IMR-90 (cell line): ENCODE measurements at regions not wholly inside any gene's neighbourhood (a gene's known extent, or its start where the extent isn't known, plus 50 kb on each side); places are given as distances from the start of the nearest gene placed in this dataset.

Source experiments
- ATAC-seq: fragments of 200-7000 bp; cut with Tn5 transposase; 2 replicates; pipeline ENCODE4 v1.9.1; 2020; ENCODE audit warnings: low read depth, mild to moderate bottlenecking, moderate library complexity
- BruUV-seq: library from RNA; stranded (reverse); fragments of 400-500 nt; replicated peaks from 2 replicates; lab custom pipeline; 2021; lab: Mats Ljungman, UMichigan
- CTCF ChIA-PET: fragments of 300-600 bp; formaldehyde crosslinking; extraction: SDS; loops from one replicate; lab custom pipeline; 2021; ENCODE audit warnings: antibody characterized with exemption; lab: Yijun Ruan, JAX
- POLR2A ChIA-PET: fragments of 300-600 bp; sonication (Branson Sonifier 250); formaldehyde crosslinking; loops from one replicate; lab custom pipeline; 2022; ENCODE audit warnings: antibody characterized with exemption; ENCODE audit not compliant: unreplicated experiment; lab: Charles Lee
- DNase-seq: peaks from one replicate; pipeline ENCODE4 v3.0.0; 2013
- H2AFZ ChIP-seq: replicated peaks from 2 replicates; pipeline ENCODE3; 2013; ENCODE audit warnings: low read length, mild to moderate bottlenecking; ENCODE audit not compliant: poor library complexity
- H2AK5ac ChIP-seq: 2 replicates; pipeline ENCODE4 v1.6.1; 2013; ENCODE audit warnings: low read depth, low read length, inconsistent platforms
- H2AK9ac ChIP-seq: replicated peaks from 2 replicates; pipeline ENCODE3; 2013; ENCODE audit warnings: mild to moderate bottlenecking, low read depth, low read length, moderate library complexity; ENCODE audit not compliant: poor library complexity
- H2BK120ac ChIP-seq: 2 replicates; pipeline ENCODE4 v1.6.1; 2013; ENCODE audit warnings: low read depth, low read length, inconsistent platforms
- H2BK15ac ChIP-seq: 3 replicates; pipeline ENCODE4 v1.6.1; 2013; ENCODE audit warnings: low read depth, low read length, inconsistent platforms
- H2BK20ac ChIP-seq: 2 replicates; pipeline ENCODE4 v1.6.1; 2013; ENCODE audit warnings: low read depth, mild to moderate bottlenecking, inconsistent platforms, low read length, moderate library complexity
- H2BK5ac ChIP-seq: 2 replicates; pipeline ENCODE4 v1.6.1; 2013; ENCODE audit warnings: mild to moderate bottlenecking, low read depth, low read length, inconsistent platforms; ENCODE audit not compliant: poor library complexity, severe bottlenecking
- H3K14ac ChIP-seq: replicated peaks from 2 replicates; pipeline ENCODE4 v1.6.1; 2013; ENCODE audit warnings: low read depth, low read length, inconsistent platforms
- H3K18ac ChIP-seq: 2 replicates; pipeline ENCODE4 v1.6.1; 2013; ENCODE audit warnings: low read depth, low read length, control low read depth
- H3K23ac ChIP-seq: 2 replicates; pipeline ENCODE4 v1.6.1; 2013; ENCODE audit warnings: low read depth, low read length, inconsistent platforms
- H3K27ac ChIP-seq: 2 replicates; pipeline ENCODE4 v1.5.1; 2013; ENCODE audit warnings: mild to moderate bottlenecking, control low read depth, low read length; ENCODE audit not compliant: insufficient read depth
- H3K27me3 ChIP-seq: 2 replicates; pipeline ENCODE4 v1.6.1; 2013; ENCODE audit warnings: low read length; ENCODE audit not compliant: control insufficient read depth, insufficient read depth
- H3K36me3 ChIP-seq: 2 replicates; pipeline ENCODE4 v1.6.1; 2013; ENCODE audit warnings: low read length, mixed read lengths; ENCODE audit not compliant: control insufficient read depth, insufficient read depth
- H3K4ac ChIP-seq: 2 replicates; pipeline ENCODE4 v1.6.1; 2013; ENCODE audit warnings: low read depth, low read length, inconsistent platforms
- H3K4me1 ChIP-seq: 2 replicates; pipeline ENCODE4 v1.6.1; 2013; ENCODE audit warnings: low read length, mixed read lengths; ENCODE audit not compliant: control insufficient read depth, insufficient read depth
- H3K4me2 ChIP-seq: 2 replicates; pipeline ENCODE4 v1.6.1; 2013; ENCODE audit warnings: low read depth, mild to moderate bottlenecking, control low read depth, low read length, moderate library complexity
- H3K4me3 ChIP-seq: 2 replicates; pipeline ENCODE4 v1.5.1; 2013; ENCODE audit warnings: low read depth, mild to moderate bottlenecking, control low read depth, low read length, moderate library complexity; ENCODE audit not compliant: insufficient read depth
- H3K56ac ChIP-seq: 2 replicates; pipeline ENCODE4 v1.6.1; 2013; ENCODE audit warnings: low read length, inconsistent platforms; ENCODE audit not compliant: insufficient read depth; ENCODE audit errors: extremely low read depth
- H3K79me1 ChIP-seq, 2 experiments: 2 replicates each; pipeline ENCODE4 v1.6.1; 2013; ENCODE audit warnings: low read length in 2 of 2, inconsistent platforms in 1 of 2, low read depth in 1 of 2
- H3K9ac ChIP-seq: 2 replicates; pipeline ENCODE4 v1.6.1; 2013; ENCODE audit warnings: low read depth, low read length, control low read depth
- H3K9me1 ChIP-seq: 2 replicates; pipeline ENCODE4 v1.6.1; 2013; ENCODE audit warnings: low read length, inconsistent platforms; ENCODE audit not compliant: insufficient read depth
- H3K9me3 ChIP-seq: 2 replicates; pipeline ENCODE4 v1.6.1; 2013; ENCODE audit warnings: low read length; ENCODE audit not compliant: control insufficient read depth, insufficient read depth
- H4K20me1 ChIP-seq: 2 replicates; pipeline ENCODE4 v1.6.1; 2013; ENCODE audit warnings: low read length, inconsistent platforms; ENCODE audit not compliant: insufficient read depth
- H4K5ac ChIP-seq: 2 replicates; pipeline ENCODE4 v1.6.1; 2013; ENCODE audit warnings: mild to moderate bottlenecking, low read depth, low read length, control low read depth
- H4K8ac ChIP-seq, 2 experiments: 2 replicates each; pipeline ENCODE4 v1.6.1; 2013; ENCODE audit warnings: low read depth in 2 of 2, low read length in 2 of 2, control low read depth in 1 of 2, inconsistent platforms in 1 of 2
- H4K91ac ChIP-seq: 2 replicates; pipeline ENCODE4 v1.6.1; 2013; ENCODE audit warnings: low read depth, low read length, inconsistent platforms; ENCODE audit not compliant: insufficient read depth
- BHLHE40 ChIP-seq: fragments of 150-350 bp; IDR thresholded peaks from 2 replicates; pipeline ENCODE4 v1.6.1; 2016; ENCODE audit warnings: mild to moderate bottlenecking, low read depth, low read length
- CEBPB ChIP-seq: IDR thresholded peaks from 2 replicates; pipeline ENCODE4 v1.6.1; 2012; ENCODE audit warnings: low read depth, low read length, improper control_type of control experiment
- CHD1 ChIP-seq: IDR thresholded peaks from 2 replicates; pipeline ENCODE4 v1.6.1; 2012; ENCODE audit warnings: low read depth, low read length, improper control_type of control experiment
- FOS ChIP-seq: fragments of 150-350 bp; IDR thresholded peaks from 2 replicates; pipeline ENCODE4 v1.6.1; 2016; ENCODE audit warnings: low read depth, low read length
- MAFK ChIP-seq: IDR thresholded peaks from 2 replicates; pipeline ENCODE4 v1.6.1; 2012; ENCODE audit warnings: low read depth, low read length, improper control_type of control experiment
- MAZ ChIP-seq: IDR thresholded peaks from 2 replicates; pipeline ENCODE4 v1.6.1; 2012; ENCODE audit warnings: low read depth, mild to moderate bottlenecking, low read length, improper control_type of control experiment, moderate library complexity, borderline replicate concordance
- MXI1 ChIP-seq: IDR thresholded peaks from 2 replicates; pipeline ENCODE4 v1.6.1; 2012; ENCODE audit warnings: low read depth, mild to moderate bottlenecking, low read length, moderate library complexity, borderline replicate concordance
- NFE2L2 ChIP-seq: fragments of 150-350 bp; IDR thresholded peaks from 2 replicates; pipeline ENCODE4 v1.6.1; 2016; ENCODE audit warnings: low read depth, mild to moderate bottlenecking, low read length
- POLR2A ChIP-seq: IDR thresholded peaks from 2 replicates; pipeline ENCODE4 v1.6.1; 2012; ENCODE audit warnings: mild to moderate bottlenecking, low read depth, low read length
- RAD21 ChIP-seq: IDR thresholded peaks from 2 replicates; pipeline ENCODE4 v1.6.1; 2012; ENCODE audit warnings: low read length, improper control_type of control experiment
- RCOR1 ChIP-seq: IDR thresholded peaks from 2 replicates; pipeline ENCODE4 v1.6.1; 2012; ENCODE audit warnings: mild to moderate bottlenecking, low read length, improper control_type of control experiment; ENCODE audit not compliant: insufficient replicate concordance
- RFX5 ChIP-seq: IDR thresholded peaks from 2 replicates; pipeline ENCODE4 v1.8.0; 2012; ENCODE audit warnings: low read depth, mild to moderate bottlenecking, low read length, moderate library complexity
- SMC3 ChIP-seq: fragments of 150-350 bp; IDR thresholded peaks from 2 replicates; pipeline ENCODE4 v1.6.1; 2016; ENCODE audit warnings: low read depth, mild to moderate bottlenecking, antibody characterized with exemption, low read length, moderate library complexity
- USF2 ChIP-seq: fragments of 150-350 bp; IDR thresholded peaks from 2 replicates; pipeline ENCODE4 v1.6.1; 2017; ENCODE audit warnings: mild to moderate bottlenecking, antibody characterized with exemption, low read length, low read depth
- WGBS, 2 experiments: methylation state at CpG; one replicate each; pipeline versions ENCODE4 v1.1.5 to v1.1.7; 2013; ENCODE audit warnings: missing lambda C conversion rate in 2 of 2; ENCODE audit not compliant: insufficient read length in 1 of 2; ENCODE audit errors: extremely low coverage in 2 of 2; 5-methylcytosine and 5-hydroxymethylcytosine counted together
- dilution Hi-C: fragments of 300-500 bp; cut with HindIII; formaldehyde crosslinking; loops from one replicate; pipeline ENCODE4 v1.14.3; 2018; ENCODE audit warnings: low sequenced_read_pairs; ENCODE audit not compliant: unreplicated experiment
- in situ Hi-C: fragments of 300-500 bp; cut with MboI; formaldehyde crosslinking; loops from 3 replicates; pipeline ENCODE4 v1.14.3; 2019; ENCODE audit warnings: low sequenced_read_pairs, inconsistent platforms, mixed read lengths
- intact Hi-C: fragments of 100-400 bp; cut with micrococcal nuclease; formaldehyde crosslinking; loops from 2 replicates; pipeline ENCODE4 v1.10.0; 2022
- TF ChIP-seq, protein P1 (sequence below): conservative IDR thresholded peaks from 2 replicates; pipeline ENCODE4 v1.5.1; 2012; ENCODE audit warnings: mild to moderate bottlenecking, low read depth, low read length, improper control_type of control experiment
- TF ChIP-seq, protein P2 (sequence below): fragments of 150-350 bp; IDR thresholded peaks from 2 replicates; pipeline ENCODE4 v1.6.1; 2016; ENCODE audit warnings: low read depth, mild to moderate bottlenecking, low read length, moderate library complexity, borderline replicate concordance

DNA sequence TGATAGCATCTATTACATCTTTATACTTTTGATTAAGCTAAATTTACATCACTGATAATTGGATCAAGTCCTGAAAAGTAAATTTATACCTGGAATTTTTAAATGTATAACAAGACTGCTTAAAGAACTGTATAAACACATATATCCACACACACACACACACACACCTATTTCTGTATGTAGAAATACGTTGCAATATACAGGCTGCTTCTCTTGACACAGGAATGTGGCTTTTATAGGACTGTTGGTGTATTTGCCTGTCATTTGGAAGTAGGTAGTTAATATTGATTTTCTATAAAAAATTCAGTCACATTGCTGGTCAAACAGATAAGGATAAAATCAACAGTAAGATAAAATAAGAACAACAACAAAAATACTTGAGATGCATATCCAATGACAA lies 708.5 kb upstream of the RAG2 start:
- no peaks in the 10 kb centered on the region for H4K20me1 ChIP-seq
- no CpG with 5 or more reads among the region's 1 CpG for WGBS, 2 experiments
- in situ Hi-C loops (no loop called here), intact Hi-C loops (no loop called here), dilution Hi-C loops (no loop called here)
- H3K79me1 ChIP-seq = no peaks in the 10 kb centered on the region
- H4K5ac ChIP-seq = no peak overlapping the region
- no peak for DNase-seq
- H2AFZ ChIP-seq = no peak overlapping the region
- no peaks in the 10 kb centered on the region for H3K36me3 ChIP-seq
- H3K9me1 ChIP-seq = no peaks in the 10 kb centered on the region
- H3K4me2 ChIP-seq = no peak overlapping the region
- no peak overlapping the region for H3K56ac ChIP-seq
- ATAC-seq = no peak
- CTCF ChIA-PET = no interaction called here
- H3K4me1 ChIP-seq = no peaks in the 10 kb centered on the region
- no peak overlapping the region for H2AK9ac ChIP-seq
- no peak overlapping the region for H3K23ac ChIP-seq
- H2BK15ac ChIP-seq = no peak overlapping the region
- no peak overlapping the region for H2AK5ac ChIP-seq
- 0 out of 2 replicates have a peak, but pooled peaks cover 4% of the 10 kb centered on the region for H3K9me3 ChIP-seq
- no TSS peak for BruUV-seq
- no peak overlapping the region for H3K27ac ChIP-seq
- H3K14ac ChIP-seq = no peak overlapping the region
- no peak overlapping the region for H2BK5ac ChIP-seq
- H2BK120ac ChIP-seq = no peak overlapping the region
- H2BK20ac ChIP-seq = no peak overlapping the region
- no peak overlapping the region for H3K4me3 ChIP-seq
- no peak overlapping the region for H4K8ac ChIP-seq
- H3K27me3 ChIP-seq = no peaks in the 10 kb centered on the region
- H3K18ac ChIP-seq = no peak overlapping the region
- H4K91ac ChIP-seq = no peak overlapping the region
- no peak overlapping the region for H3K4ac ChIP-seq
- no peak overlapping the region for H3K9ac ChIP-seq
- POLR2A ChIA-PET = no interaction called here
- TF ChIP-seq FOS (no peak), MXI1 (no peak), MAZ (no peak), RAD21 (no peak), RFX5 (no peak), MAFK (no peak), RCOR1 (no peak), CEBPB (no peak), SMC3 (no peak), USF2 (no peak), POLR2A (no peak), NFE2L2 (no peak), CHD1 (no peak), BHLHE40 (no peak)
- TF ChIP-seq, protein P1, sequence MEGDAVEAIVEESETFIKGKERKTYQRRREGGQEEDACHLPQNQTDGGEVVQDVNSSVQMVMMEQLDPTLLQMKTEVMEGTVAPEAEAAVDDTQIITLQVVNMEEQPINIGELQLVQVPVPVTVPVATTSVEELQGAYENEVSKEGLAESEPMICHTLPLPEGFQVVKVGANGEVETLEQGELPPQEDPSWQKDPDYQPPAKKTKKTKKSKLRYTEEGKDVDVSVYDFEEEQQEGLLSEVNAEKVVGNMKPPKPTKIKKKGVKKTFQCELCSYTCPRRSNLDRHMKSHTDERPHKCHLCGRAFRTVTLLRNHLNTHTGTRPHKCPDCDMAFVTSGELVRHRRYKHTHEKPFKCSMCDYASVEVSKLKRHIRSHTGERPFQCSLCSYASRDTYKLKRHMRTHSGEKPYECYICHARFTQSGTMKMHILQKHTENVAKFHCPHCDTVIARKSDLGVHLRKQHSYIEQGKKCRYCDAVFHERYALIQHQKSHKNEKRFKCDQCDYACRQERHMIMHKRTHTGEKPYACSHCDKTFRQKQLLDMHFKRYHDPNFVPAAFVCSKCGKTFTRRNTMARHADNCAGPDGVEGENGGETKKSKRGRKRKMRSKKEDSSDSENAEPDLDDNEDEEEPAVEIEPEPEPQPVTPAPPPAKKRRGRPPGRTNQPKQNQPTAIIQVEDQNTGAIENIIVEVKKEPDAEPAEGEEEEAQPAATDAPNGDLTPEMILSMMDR = no peak
- TF ChIP-seq, protein P2, sequence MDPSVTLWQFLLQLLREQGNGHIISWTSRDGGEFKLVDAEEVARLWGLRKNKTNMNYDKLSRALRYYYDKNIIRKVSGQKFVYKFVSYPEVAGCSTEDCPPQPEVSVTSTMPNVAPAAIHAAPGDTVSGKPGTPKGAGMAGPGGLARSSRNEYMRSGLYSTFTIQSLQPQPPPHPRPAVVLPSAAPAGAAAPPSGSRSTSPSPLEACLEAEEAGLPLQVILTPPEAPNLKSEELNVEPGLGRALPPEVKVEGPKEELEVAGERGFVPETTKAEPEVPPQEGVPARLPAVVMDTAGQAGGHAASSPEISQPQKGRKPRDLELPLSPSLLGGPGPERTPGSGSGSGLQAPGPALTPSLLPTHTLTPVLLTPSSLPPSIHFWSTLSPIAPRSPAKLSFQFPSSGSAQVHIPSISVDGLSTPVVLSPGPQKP = no peak
